IPS DF 6.9 (cell line): ENCODE measurements at regions not wholly inside any gene's neighbourhood (a gene's known extent, or its start where the extent isn't known, plus 50 kb on each side); places are given as distances from the start of the nearest gene placed in this dataset.
A peak's percentile ranks its signal among the peaks of the same experiment; 100 is the strongest.

Experiments
- DNase-seq: peaks from one replicate; pipeline ENCODE4 v3.0.0-alpha.2; 2013; ENCODE audit warnings: low read depth, low spot score
- H3K27ac ChIP-seq: one replicate; pipeline ENCODE4 v1.5.1; 2013; ENCODE audit warnings: low read length, control low read depth
- H3K27me3 ChIP-seq: 2 replicates; pipeline ENCODE4 v1.6.1; 2013; ENCODE audit warnings: mild to moderate bottlenecking, low read length; ENCODE audit not compliant: control insufficient read depth, insufficient read depth
- H3K36me3 ChIP-seq: 2 replicates; pipeline ENCODE4 v1.6.1; 2013; ENCODE audit warnings: low read length; ENCODE audit not compliant: control insufficient read depth, insufficient read depth
- H3K4me1 ChIP-seq: 2 replicates; pipeline ENCODE4 v1.6.1; 2013; ENCODE audit warnings: low read length; ENCODE audit not compliant: control insufficient read depth, insufficient read depth
- H3K4me3 ChIP-seq: 2 replicates; pipeline ENCODE4 v1.5.1; 2013; ENCODE audit warnings: mild to moderate bottlenecking, low read length
- H3K9me3 ChIP-seq: 2 replicates; pipeline ENCODE4 v1.6.1; 2013; ENCODE audit warnings: low read length, inconsistent platforms; ENCODE audit not compliant: control insufficient read depth, insufficient read depth
- WGBS: extraction: QIAGEN DNeasy Blood & Tissue Kit; methylation state at CpG from one replicate; pipeline ENCODE4 v1.1.7; 2013; ENCODE audit warnings: mixed read lengths, missing lambda C conversion rate; ENCODE audit not compliant: insufficient read length, insufficient coverage; 5-methylcytosine and 5-hydroxymethylcytosine counted together

GRCh38 chr14:85154714-85155113, 375.2 kb upstream of the FLRT2 start:
- DNase-seq: no peak
- WGBS: no CpG with 5 or more reads among the region's 3 CpGs
- Histone ChIP-seq H3K4me3 (no peak overlapping the region), H3K9me3 (no peaks in the 10 kb centered on the region), H3K4me1 (no peaks in the 10 kb centered on the region), H3K27me3 (no peaks in the 10 kb centered on the region), H3K36me3 (no peaks in the 10 kb centered on the region), H3K27ac (no peak overlapping the region)

DNA sequence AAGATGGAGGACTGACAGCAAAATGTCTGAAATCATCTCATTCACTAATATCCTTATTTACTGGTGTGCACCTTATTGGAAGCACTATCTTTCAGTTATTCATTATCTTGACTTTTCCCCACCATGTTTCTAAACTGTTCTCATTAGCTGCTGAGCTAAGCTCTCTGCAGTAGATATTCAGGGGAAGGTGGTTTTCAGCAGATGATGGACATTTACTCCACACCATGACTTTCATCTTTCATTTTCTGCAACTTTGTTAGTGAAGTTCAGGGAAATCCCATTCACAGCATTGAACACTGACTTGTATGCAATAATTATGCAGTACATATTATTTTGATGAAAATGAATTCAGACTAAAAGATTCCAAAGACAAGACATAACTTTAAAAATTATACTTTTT, 373.6 kb upstream of the FLRT2 start:
- DNase-seq: no peak
- no peak overlapping the region for H3K4me3 ChIP-seq
- no peaks in the 10 kb centered on the region for H3K27me3 ChIP-seq
- no peaks in the 10 kb centered on the region for H3K36me3 ChIP-seq
- no peaks in the 10 kb centered on the region for H3K9me3 ChIP-seq
- H3K4me1 ChIP-seq: no peaks in the 10 kb centered on the region
- H3K27ac ChIP-seq: no peak overlapping the region

- Histone ChIP-seq H3K4me1 (no peaks in the 10 kb centered on the region), H3K4me3 (no peak overlapping the region), H3K36me3 (no peaks in the 10 kb centered on the region), H3K9me3 (no peaks in the 10 kb centered on the region), H3K27ac (no peak overlapping the region), H3K27me3 (no peaks in the 10 kb centered on the region)
- no peak for DNase-seq
Observed at GRCh38 chr14:85159726-85160125, 370.2 kb upstream of the FLRT2 start.

- H3K4me3 ChIP-seq: no peak overlapping the region
- H3K4me1 ChIP-seq: no peaks in the 10 kb centered on the region
- DNase-seq: no peak
- no peak overlapping the region for H3K27ac ChIP-seq
- WGBS: no CpG with 5 or more reads among the region's 3 CpGs
- no peaks in the 10 kb centered on the region for H3K27me3 ChIP-seq
- H3K9me3 ChIP-seq: no peaks in the 10 kb centered on the region
- H3K36me3 ChIP-seq: no peaks in the 10 kb centered on the region
Observed at GRCh38 chr14:85165094-85165493, 364.9 kb upstream of the FLRT2 start.

DNA sequence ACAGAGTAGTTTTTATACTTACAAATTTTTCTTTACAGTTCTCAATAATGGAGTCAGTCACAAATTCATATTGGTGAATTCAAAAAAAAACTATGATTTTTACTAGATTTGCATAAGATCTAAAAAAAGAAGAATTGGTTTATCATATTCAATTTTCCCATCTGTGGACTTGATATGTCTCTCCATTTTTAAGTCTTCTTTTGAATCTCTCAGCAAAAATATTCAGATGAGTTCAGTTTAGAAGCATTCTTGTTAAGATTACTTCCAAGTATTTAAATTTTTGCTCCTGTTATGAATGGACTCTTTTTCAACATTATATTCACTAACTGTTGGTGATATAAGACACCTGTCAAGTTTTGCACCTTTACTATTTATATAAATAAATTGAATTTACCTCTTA, 360.6 kb upstream of the FLRT2 start:
- H3K4me3 ChIP-seq: no peak overlapping the region

DNA sequence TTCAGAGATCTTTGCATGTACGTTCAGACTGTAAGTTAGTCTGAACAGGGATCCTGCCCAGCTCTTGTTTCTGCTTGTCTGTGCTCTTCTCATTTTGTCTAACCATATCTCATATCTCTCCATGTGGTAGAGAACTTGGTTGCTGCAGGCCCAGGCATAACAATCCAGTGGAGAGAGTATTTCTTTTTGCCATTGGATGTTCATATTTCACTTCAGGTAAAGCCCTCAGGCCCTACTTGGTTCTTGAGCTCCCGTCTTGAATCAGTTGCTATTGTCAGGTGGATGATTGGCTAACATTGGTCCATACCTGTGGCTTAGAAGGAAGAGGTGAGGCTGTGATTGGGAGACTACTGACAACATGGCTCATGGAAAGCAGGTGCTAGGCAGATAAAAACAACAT, 357.7 kb upstream of the FLRT2 start:
- Histone ChIP-seq H3K27me3 (no peaks in the 10 kb centered on the region), H3K27ac (no peak overlapping the region), H3K4me1 (no peaks in the 10 kb centered on the region), H3K4me3 (no peak overlapping the region), H3K9me3 (no peaks in the 10 kb centered on the region), H3K36me3 (no peaks in the 10 kb centered on the region)
- no peak for DNase-seq
- WGBS: no CpG with 5 or more reads among the region's 2 CpGs

More for the DNA sequence above, 360.6 kb upstream of the FLRT2 start:
- H3K9me3 ChIP-seq: no peaks in the 10 kb centered on the region
- H3K4me1 ChIP-seq: no peaks in the 10 kb centered on the region
- DNase-seq: no peak
- no peaks in the 10 kb centered on the region for H3K27me3 ChIP-seq
- H3K27ac ChIP-seq: no peak overlapping the region
- no peaks in the 10 kb centered on the region for H3K36me3 ChIP-seq

- no peak for DNase-seq
- H3K36me3 ChIP-seq: no peaks in the 10 kb centered on the region
- no peaks in the 10 kb centered on the region for H3K9me3 ChIP-seq
- no peaks in the 10 kb centered on the region for H3K4me1 ChIP-seq
- no peak overlapping the region for H3K27ac ChIP-seq
- no CpG with 5 or more reads among the region's 1 CpG for WGBS
- H3K27me3 ChIP-seq: no peaks in the 10 kb centered on the region
- no peak overlapping the region for H3K4me3 ChIP-seq
Observed at GRCh38 chr14:85172889-85173477, 357.0 kb upstream of the FLRT2 start.

DNA sequence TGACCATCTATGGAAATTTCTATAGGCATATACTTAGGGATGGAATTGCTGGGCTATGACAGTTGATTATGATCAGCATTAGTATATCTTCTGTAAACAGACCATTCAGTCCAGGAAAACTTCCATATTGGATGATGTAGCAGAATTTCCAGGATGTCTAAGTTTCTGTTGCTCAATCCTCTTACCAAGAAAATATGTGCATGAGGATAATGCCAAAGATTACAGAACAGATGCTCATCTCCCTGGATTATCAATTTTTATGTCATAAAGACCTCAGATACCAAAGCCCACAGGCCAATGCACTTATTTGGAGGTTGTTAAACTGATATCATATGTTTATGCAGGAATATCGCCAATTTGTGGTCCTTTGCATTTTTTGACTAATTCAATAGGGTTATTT, 354.4 kb upstream of the FLRT2 start:
- Histone ChIP-seq H3K9me3 (no peaks in the 10 kb centered on the region), H3K36me3 (no peaks in the 10 kb centered on the region), H3K4me1 (no peaks in the 10 kb centered on the region), H3K27me3 (no peaks in the 10 kb centered on the region), H3K27ac (no peak overlapping the region), H3K4me3 (no peak overlapping the region)
- WGBS: no CpG with 5 or more reads among the region's 1 CpG
- no peak for DNase-seq

- H3K36me3 ChIP-seq: no peaks in the 10 kb centered on the region
- H3K4me1 ChIP-seq: no peaks in the 10 kb centered on the region
- peak; percentile 31 for DNase-seq
- H3K27ac ChIP-seq: no peak overlapping the region
- no CpG with 5 or more reads among the region's 2 CpGs for WGBS
- H3K27me3 ChIP-seq: no peaks in the 10 kb centered on the region
- H3K4me3 ChIP-seq: no peak overlapping the region
- H3K9me3 ChIP-seq: no peaks in the 10 kb centered on the region
Observed at GRCh38 chr14:85178864-85179263, 351.1 kb upstream of the FLRT2 start.

DNA sequence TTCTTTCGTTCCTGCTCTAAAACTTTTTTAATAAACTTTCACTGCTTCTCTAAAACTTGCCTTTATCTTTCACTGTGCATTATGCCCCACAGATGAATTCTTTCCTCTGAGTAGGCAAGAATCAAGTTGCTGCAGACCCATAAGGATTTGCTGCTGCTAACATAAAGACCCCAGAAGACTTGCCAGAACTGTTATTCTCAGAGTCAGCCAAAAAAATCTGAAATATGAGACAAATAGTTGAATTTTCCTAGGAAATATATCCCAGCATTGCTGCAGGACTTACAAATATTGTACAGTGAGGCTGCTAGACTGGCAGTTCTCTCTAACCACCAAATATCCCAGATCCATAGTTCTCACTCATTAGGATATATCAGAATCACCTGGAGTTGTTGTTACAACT, 349.1 kb upstream of the FLRT2 start:
- Histone ChIP-seq H3K9me3 (no peaks in the 10 kb centered on the region), H3K4me1 (no peaks in the 10 kb centered on the region), H3K27me3 (no peaks in the 10 kb centered on the region), H3K36me3 (no peaks in the 10 kb centered on the region), H3K27ac (no peak overlapping the region), H3K4me3 (no peak overlapping the region)
- DNase-seq: no peak
- no CpG with 5 or more reads among the region's 1 CpG for WGBS

GRCh38 chr14:85182282-85182681, 347.7 kb upstream of the FLRT2 start:
- no CpG with 5 or more reads among the region's 4 CpGs for WGBS

More at GRCh38 chr14:85182282-85182681, 347.7 kb upstream of the FLRT2 start:
- Histone ChIP-seq H3K4me3 (no peak overlapping the region), H3K27me3 (no peaks in the 10 kb centered on the region), H3K4me1 (no peaks in the 10 kb centered on the region), H3K9me3 (no peaks in the 10 kb centered on the region), H3K36me3 (no peaks in the 10 kb centered on the region), H3K27ac (no peak overlapping the region)
- DNase-seq: no peak
